ENCODE measurements at regions not wholly inside any gene's neighbourhood (a gene's known extent, or its start where the extent isn't known, plus 50 kb on each side); places are given as distances from the start of the nearest gene placed in this dataset.

DNA sequence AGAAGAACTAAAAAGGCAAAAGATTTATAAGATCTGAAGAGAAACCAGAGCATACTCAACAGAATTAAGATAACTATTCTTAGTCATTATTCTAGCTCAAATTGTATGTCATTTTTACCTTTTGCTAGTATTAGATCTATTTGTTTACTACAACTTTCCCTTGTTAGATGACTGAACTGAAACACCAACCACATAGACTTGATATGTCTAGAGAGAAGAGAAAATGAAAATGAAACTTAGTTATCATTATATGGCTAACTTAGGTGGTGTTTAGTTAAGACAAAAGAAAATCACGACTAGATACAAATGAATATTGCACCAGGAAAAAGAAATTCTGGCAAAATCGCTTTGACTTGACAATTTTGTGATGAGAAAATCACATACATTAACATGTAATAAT, 690.8 kb downstream of the PCDH18 start:
- H3K36me3 ChIP-seq = no peaks in the 10 kb centered on the region
- no peak for DNase-seq
- intact Hi-C loops (cut with DNase I) = no loop called here
- TF ChIP-seq, protein P1, sequence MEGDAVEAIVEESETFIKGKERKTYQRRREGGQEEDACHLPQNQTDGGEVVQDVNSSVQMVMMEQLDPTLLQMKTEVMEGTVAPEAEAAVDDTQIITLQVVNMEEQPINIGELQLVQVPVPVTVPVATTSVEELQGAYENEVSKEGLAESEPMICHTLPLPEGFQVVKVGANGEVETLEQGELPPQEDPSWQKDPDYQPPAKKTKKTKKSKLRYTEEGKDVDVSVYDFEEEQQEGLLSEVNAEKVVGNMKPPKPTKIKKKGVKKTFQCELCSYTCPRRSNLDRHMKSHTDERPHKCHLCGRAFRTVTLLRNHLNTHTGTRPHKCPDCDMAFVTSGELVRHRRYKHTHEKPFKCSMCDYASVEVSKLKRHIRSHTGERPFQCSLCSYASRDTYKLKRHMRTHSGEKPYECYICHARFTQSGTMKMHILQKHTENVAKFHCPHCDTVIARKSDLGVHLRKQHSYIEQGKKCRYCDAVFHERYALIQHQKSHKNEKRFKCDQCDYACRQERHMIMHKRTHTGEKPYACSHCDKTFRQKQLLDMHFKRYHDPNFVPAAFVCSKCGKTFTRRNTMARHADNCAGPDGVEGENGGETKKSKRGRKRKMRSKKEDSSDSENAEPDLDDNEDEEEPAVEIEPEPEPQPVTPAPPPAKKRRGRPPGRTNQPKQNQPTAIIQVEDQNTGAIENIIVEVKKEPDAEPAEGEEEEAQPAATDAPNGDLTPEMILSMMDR (IDR thresholded peaks at IDR 0.05) = no peak
- no peaks in the 10 kb centered on the region for H3K4me1 ChIP-seq
- no peak overlapping the region for H3K27ac ChIP-seq
- no peaks in the 10 kb centered on the region for H3K9me3 ChIP-seq
- no peak overlapping the region for H3K9ac ChIP-seq (ENCODE audit: low read depth in 2 of 2, low read length in 2 of 2)
- H3K27me3 ChIP-seq = no peaks in the 10 kb centered on the region
- no peak overlapping the region for H3K4me3 ChIP-seq

DNA sequence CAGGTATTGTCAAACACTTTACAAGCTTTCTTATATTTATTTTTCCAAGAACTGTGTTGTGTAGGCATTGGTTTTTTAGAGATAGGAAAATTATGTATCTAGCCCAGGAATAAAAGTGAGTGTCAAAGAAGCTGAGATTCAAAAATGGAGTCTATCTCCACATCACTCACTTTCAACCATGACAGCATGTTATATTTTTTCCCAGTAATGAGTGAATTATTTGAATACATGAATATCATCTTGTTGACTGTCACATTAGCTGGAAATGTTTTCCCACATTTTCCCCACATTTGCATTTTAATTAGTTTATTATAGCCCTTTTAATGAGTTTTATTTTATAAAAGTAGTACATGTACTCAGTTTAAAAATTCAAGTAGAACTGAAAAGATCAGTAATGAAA, 693.7 kb downstream of the PCDH18 start:
- no peak for DNase-seq
- Histone ChIP-seq H3K36me3 (no peaks in the 10 kb centered on the region), H3K4me1 (no peaks in the 10 kb centered on the region), H3K9me3 (no peaks in the 10 kb centered on the region), H3K27me3 (no peaks in the 10 kb centered on the region), H3K9ac (ENCODE audit: low read depth in 2 of 2, low read length in 2 of 2) (no peak overlapping the region), H3K4me3 (no peak overlapping the region), H3K27ac (no peak overlapping the region)
- intact Hi-C loops (cut with DNase I) = no loop called here
- TF ChIP-seq, protein P1 (IDR thresholded peaks at IDR 0.05) = no peak

DNA sequence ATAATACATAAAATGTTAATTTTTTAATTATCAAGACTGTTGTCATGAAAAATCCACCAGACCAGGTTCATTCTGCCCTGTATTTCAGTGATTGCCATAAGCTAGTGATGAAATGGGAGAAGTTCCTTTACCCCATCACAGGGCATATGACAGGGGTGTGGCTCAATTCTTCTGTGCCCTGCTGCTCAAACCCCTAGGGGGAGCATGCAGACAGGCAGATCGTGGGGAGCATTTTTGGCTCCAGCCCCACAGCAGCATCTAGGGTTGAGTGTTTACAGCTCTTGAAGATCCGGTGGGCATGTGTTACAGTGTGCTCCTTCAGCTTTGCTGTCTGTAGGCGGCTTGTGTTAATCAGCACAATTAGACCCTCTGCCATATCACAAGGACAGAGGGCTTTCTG, 700.7 kb downstream of the PCDH18 start:
- TF ChIP-seq, protein P1 (IDR thresholded peaks at IDR 0.05) = no peak
- DNase-seq = no peak
- H3K36me3 ChIP-seq = no peaks in the 10 kb centered on the region
- intact Hi-C loops (cut with DNase I) = no loop called here
- no peak overlapping the region for H3K9ac ChIP-seq (ENCODE audit: low read depth in 2 of 2, low read length in 2 of 2)
- H3K27me3 ChIP-seq = no peaks in the 10 kb centered on the region
- no peak overlapping the region for H3K27ac ChIP-seq
- H3K9me3 ChIP-seq = no peaks in the 10 kb centered on the region
- H3K4me3 ChIP-seq = no peak overlapping the region
- no peaks in the 10 kb centered on the region for H3K4me1 ChIP-seq

DNA sequence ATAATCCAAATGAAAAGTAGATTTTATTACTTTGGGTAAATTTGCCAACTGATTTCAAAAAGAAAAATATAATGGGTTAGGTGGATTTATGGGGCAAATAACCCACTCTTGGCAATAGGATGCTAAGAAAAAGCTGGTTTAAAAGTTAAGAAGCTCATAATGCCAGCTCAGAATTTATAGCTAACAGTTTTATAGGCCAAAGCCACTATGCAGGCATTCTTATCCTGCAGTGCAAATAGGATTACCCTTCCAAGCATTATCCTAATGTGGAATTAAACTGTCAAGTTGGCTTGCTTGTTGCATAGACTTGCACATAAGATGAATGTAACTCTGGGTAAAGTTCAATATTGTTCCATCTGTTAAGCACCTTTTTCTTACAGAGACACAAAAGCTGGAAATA, 703.0 kb downstream of the PCDH18 start:
- Histone ChIP-seq H3K9me3 (no peaks in the 10 kb centered on the region), H3K36me3 (no peaks in the 10 kb centered on the region), H3K9ac (ENCODE audit: low read depth in 2 of 2, low read length in 2 of 2) (no peak overlapping the region), H3K4me3 (no peak overlapping the region), H3K27me3 (no peaks in the 10 kb centered on the region), H3K4me1 (no peaks in the 10 kb centered on the region), H3K27ac (no peak overlapping the region)
- intact Hi-C loops (cut with DNase I) = no loop called here
- no peak for DNase-seq
- TF ChIP-seq, protein P1 (IDR thresholded peaks at IDR 0.05) = no peak

DNA sequence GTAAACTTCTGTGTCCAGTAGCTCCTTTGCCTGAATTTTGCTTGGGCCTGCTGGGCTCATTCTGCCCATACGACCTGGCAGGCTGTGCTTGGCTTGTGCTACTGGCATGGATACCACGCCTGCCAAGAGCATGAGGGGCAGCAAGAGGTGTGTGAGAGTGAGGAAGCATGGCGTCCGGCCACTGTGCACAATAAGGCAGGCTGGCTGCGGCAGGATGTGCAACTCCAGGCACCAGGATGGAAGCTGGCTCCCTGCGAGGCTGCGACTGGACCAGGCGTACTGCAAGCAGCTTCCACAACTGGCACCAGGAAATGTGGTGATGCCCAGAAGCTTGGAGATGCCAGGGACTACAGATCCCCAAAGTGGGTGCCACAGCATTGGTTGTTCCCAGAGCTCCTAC, 709.3 kb downstream of the PCDH18 start:
- Histone ChIP-seq H3K9ac (ENCODE audit: low read depth in 2 of 2, low read length in 2 of 2) (no peak overlapping the region), H3K27ac (no peak overlapping the region), H3K36me3 (no peaks in the 10 kb centered on the region), H3K4me3 (no peak overlapping the region), H3K4me1 (no peaks in the 10 kb centered on the region), H3K9me3 (no peaks in the 10 kb centered on the region), H3K27me3 (no peaks in the 10 kb centered on the region)
- TF ChIP-seq, protein P1 (IDR thresholded peaks at IDR 0.05) = no peak
- DNase-seq = no peak
- intact Hi-C loops (cut with DNase I) = no loop called here

DNA sequence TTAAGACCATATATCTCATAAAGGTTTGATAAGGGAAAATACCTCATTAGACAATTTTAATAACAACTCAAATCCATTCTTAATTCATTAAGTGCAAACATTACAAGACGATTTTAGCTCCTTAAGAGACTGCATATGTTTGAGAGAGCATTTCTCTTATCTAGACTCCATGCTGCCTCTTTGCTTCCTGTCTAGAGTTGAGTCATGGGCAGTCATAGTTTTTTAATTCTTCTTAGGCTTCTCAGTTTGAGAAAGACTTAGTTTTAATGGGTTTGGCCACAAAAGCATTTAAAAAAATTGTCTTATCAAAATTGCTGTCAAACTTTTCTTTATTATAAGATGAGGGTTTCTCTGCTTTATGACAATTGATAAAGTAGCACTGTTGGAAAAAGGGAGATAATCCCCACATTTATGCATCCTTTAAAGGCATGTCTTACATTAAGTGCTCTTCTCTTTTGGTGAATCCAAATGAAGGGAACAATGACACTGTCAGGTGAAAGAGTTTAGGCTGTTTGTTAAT, 713.4 kb downstream of the PCDH18 start:
- no peaks in the 10 kb centered on the region for H3K4me1 ChIP-seq
- TF ChIP-seq, protein P1 (IDR thresholded peaks at IDR 0.05) = no peak
- no peak overlapping the region for H3K9ac ChIP-seq (ENCODE audit: low read depth in 2 of 2, low read length in 2 of 2)
- intact Hi-C loops (cut with DNase I) = no loop called here
- H3K4me3 ChIP-seq = no peak overlapping the region
- H3K9me3 ChIP-seq = no peaks in the 10 kb centered on the region
- no peak for DNase-seq
- no peaks in the 10 kb centered on the region for H3K36me3 ChIP-seq
- H3K27me3 ChIP-seq = no peaks in the 10 kb centered on the region
- H3K27ac ChIP-seq = no peak overlapping the region

Measured in colonic mucosa (tissue), 4 donors.